ENCODE measurements at regions not wholly inside any gene's neighbourhood (a gene's known extent, or its start where the extent isn't known, plus 50 kb on each side); places are given as distances from the start of the nearest gene placed in this dataset.
"Not testable (repeated sequence)": the region's sequence is repeated elsewhere in the genome, so short reads cannot be mapped to it uniquely, and the experiment has no call there.

DNA sequence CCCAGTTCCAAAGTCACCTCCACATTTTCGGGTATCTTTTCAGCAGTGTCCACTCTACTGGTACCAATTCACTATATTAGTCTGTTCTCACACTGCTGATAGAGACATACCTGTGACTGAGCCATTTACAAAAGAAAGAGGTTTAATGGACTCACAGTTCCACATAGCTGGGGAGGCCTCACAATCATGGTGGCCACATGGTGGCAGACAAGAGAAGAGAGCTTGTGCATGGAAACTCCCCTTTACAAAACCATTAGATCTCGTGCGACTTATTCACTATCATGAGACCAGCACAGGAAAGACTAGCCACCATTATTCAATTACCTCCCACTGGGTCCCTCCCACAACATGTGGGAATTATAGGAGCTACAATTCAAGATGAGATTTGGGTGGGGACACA lies 335.7 kb upstream of the SLC7A11 start:
- H2AK5ac ChIP-seq (ENCODE audit: low read depth, low read length); H3K4me2 ChIP-seq (ENCODE audit: low read depth, low read length); H2BK5ac ChIP-seq (ENCODE audit: low read depth, low read length, poor library complexity, severe bottlenecking); H3K9me1 ChIP-seq (ENCODE audit: insufficient read depth, low read length); H2AFZ ChIP-seq (replicated peaks; ENCODE audit: low read length, poor library complexity); H3K79me1 ChIP-seq (ENCODE audit: low read depth in 1 of 2, low read length in 2 of 2); H3K56ac ChIP-seq (ENCODE audit: extremely low read depth, insufficient read depth, low read length); H3K23ac ChIP-seq (ENCODE audit: low read depth, low read length); POLR2A ChIA-PET (ENCODE audit: unreplicated experiment); H2AK9ac ChIP-seq (replicated peaks; ENCODE audit: low read depth, low read length, poor library complexity); H3K4ac ChIP-seq (ENCODE audit: low read depth, low read length); H3K27me3 ChIP-seq (ENCODE audit: control insufficient read depth, insufficient read depth, low read length); BruUV-seq (replicated peaks); H3K9me3 ChIP-seq (ENCODE audit: control insufficient read depth, insufficient read depth, low read length); H4K5ac ChIP-seq (ENCODE audit: low read depth, low read length); H4K20me1 ChIP-seq (ENCODE audit: insufficient read depth, low read length); H3K18ac ChIP-seq (ENCODE audit: low read depth, low read length); H3K4me3 ChIP-seq (ENCODE audit: insufficient read depth, low read depth, low read length); H2BK15ac ChIP-seq (ENCODE audit: low read depth, low read length); H4K8ac ChIP-seq (ENCODE audit: low read depth in 2 of 2, low read length in 2 of 2); H3K14ac ChIP-seq (replicated peaks; ENCODE audit: low read depth, low read length); H3K4me1 ChIP-seq (ENCODE audit: control insufficient read depth, insufficient read depth, low read length); H3K9ac ChIP-seq (ENCODE audit: low read depth, low read length); H3K36me3 ChIP-seq (ENCODE audit: control insufficient read depth, insufficient read depth, low read length); H3K27ac ChIP-seq (ENCODE audit: insufficient read depth, low read length); ATAC-seq (ENCODE audit: low read depth); in situ Hi-C loops (cut with MboI; ENCODE audit: low sequenced_read_pairs); H4K91ac ChIP-seq (ENCODE audit: insufficient read depth, low read depth, low read length); dilution Hi-C loops (cut with HindIII; ENCODE audit: low sequenced_read_pairs, unreplicated experiment); H2BK120ac ChIP-seq (ENCODE audit: low read depth, low read length): not testable (repeated sequence)
- peak overlapping the region; percentile 14; the same call in 1 of the 2 replicates for H2BK20ac ChIP-seq (ENCODE audit: low read depth, low read length)
- no CpG with 5 or more reads among the region's 3 CpGs for WGBS, 2 experiments (ENCODE audit: extremely low coverage in 2 of 2, insufficient read length in 1 of 2)
- CTCF ChIA-PET: interaction anchor here (0.9 to 1.2 kb wide), 4 partner anchors 100 to 533 kb away, joined by 3 to 4 read pairs (median 3); no protein-coding TSS in a partner anchor
- peak; percentile 34 for DNase-seq
- TF ChIP-seq SMC3 (IDR thresholded peaks at IDR 0.05; ENCODE audit: low read depth, low read length) (peak; percentile 32), CTCF (conservative IDR thresholded peaks at IDR 0.05; ENCODE audit: low read depth, low read length) (peak; percentile 25; the same call in 1 of the 2 replicates), RAD21 (IDR thresholded peaks at IDR 0.05; ENCODE audit: low read length) (peak; percentile 33; the same call in 1 of the 2 replicates)
- intact Hi-C loops (cut with micrococcal nuclease): loop anchor here (1.0 to 2.0 kb wide), 5 partner anchors 103 to 757 kb away; no protein-coding TSS in a partner anchor
